ENCODE measurements at regions not wholly inside any gene's neighbourhood (a gene's known extent, or its start where the extent isn't known, plus 50 kb on each side); places are given as distances from the start of the nearest gene placed in this dataset.

- Histone ChIP-seq H3K27me3 (replicated peaks; ENCODE audit: insufficient read depth, low read length) (peaks cover 6% of the 10 kb centered on the region; the same call in 1 of the 2 replicates), H4K20me1 (ENCODE audit: insufficient read depth, low read length) (no peaks in the 10 kb centered on the region), H3K9ac (ENCODE audit: low read length) (no peak overlapping the region), H3F3A (ENCODE audit: insufficient read depth, low read length) (no peaks in the 10 kb centered on the region), H3K4me2 (ENCODE audit: low read depth, low read length) (no peak overlapping the region), H3K79me2 (ENCODE audit: low read length) (no peaks in the 10 kb centered on the region), H3K9me2 (replicated peaks; ENCODE audit: insufficient read depth, low read length) (no peaks in the 10 kb centered on the region), H3K27ac (ENCODE audit: low read length) (no peak overlapping the region), H3K9me3 (replicated peaks; ENCODE audit: insufficient read depth, low read length) (no peaks in the 10 kb centered on the region), H3K4me3 (ENCODE audit: low read length) (no peak overlapping the region), H3K36me3 (replicated peaks; ENCODE audit: insufficient read depth, low read length) (no peaks in the 10 kb centered on the region), H2AFZ (ENCODE audit: low read length) (no peak overlapping the region), H3K4me1 (ENCODE audit: low read length) (no peaks in the 10 kb centered on the region)
- DNase-seq: no peak
- TF ChIP-seq EZH2 (optimal IDR thresholded peaks at IDR 0.05; ENCODE audit: low read depth, low read length) (no peak), EZH2phosphoT487 (IDR thresholded peaks at IDR 0.05; ENCODE audit: low read length) (no peak)
- TF ChIP-seq, protein P1, sequence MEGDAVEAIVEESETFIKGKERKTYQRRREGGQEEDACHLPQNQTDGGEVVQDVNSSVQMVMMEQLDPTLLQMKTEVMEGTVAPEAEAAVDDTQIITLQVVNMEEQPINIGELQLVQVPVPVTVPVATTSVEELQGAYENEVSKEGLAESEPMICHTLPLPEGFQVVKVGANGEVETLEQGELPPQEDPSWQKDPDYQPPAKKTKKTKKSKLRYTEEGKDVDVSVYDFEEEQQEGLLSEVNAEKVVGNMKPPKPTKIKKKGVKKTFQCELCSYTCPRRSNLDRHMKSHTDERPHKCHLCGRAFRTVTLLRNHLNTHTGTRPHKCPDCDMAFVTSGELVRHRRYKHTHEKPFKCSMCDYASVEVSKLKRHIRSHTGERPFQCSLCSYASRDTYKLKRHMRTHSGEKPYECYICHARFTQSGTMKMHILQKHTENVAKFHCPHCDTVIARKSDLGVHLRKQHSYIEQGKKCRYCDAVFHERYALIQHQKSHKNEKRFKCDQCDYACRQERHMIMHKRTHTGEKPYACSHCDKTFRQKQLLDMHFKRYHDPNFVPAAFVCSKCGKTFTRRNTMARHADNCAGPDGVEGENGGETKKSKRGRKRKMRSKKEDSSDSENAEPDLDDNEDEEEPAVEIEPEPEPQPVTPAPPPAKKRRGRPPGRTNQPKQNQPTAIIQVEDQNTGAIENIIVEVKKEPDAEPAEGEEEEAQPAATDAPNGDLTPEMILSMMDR (IDR thresholded peaks at IDR 0.05; ENCODE audit: low read length): no peak
These were observed 116.5 kb downstream of the C9orf50 start for GRCh38 chr9:129504404-129504803.

GRCh38 chr9:129501771-129502319 is 119.1 kb downstream of the C9orf50 start:
- Histone ChIP-seq H3K27me3 (replicated peaks; ENCODE audit: insufficient read depth, low read length) (no peaks in the 10 kb centered on the region), H3K36me3 (replicated peaks; ENCODE audit: insufficient read depth, low read length) (no peaks in the 10 kb centered on the region), H4K20me1 (ENCODE audit: insufficient read depth, low read length) (no peaks in the 10 kb centered on the region), H2AFZ (ENCODE audit: low read length) (no peak overlapping the region), H3K79me2 (ENCODE audit: low read length) (no peaks in the 10 kb centered on the region), H3K27ac (ENCODE audit: low read length) (no peak overlapping the region), H3K4me3 (ENCODE audit: low read length) (no peak overlapping the region), H3K4me2 (ENCODE audit: low read depth, low read length) (no peak overlapping the region), H3K4me1 (ENCODE audit: low read length) (peaks cover under 1% of the 10 kb centered on the region; the same call in 1 of the 2 replicates), H3K9me2 (replicated peaks; ENCODE audit: insufficient read depth, low read length) (no peaks in the 10 kb centered on the region), H3F3A (ENCODE audit: insufficient read depth, low read length) (no peaks in the 10 kb centered on the region), H3K9ac (ENCODE audit: low read length) (no peak overlapping the region), H3K9me3 (replicated peaks; ENCODE audit: insufficient read depth, low read length) (no peaks in the 10 kb centered on the region)
- DNase-seq: no peak
- TF ChIP-seq, protein P1 (IDR thresholded peaks at IDR 0.05; ENCODE audit: low read length): no peak
- no peak for TF ChIP-seq EZH2 (optimal IDR thresholded peaks at IDR 0.05; ENCODE audit: low read depth, low read length)
- no peak for TF ChIP-seq EZH2phosphoT487 (IDR thresholded peaks at IDR 0.05; ENCODE audit: low read length)

DNA sequence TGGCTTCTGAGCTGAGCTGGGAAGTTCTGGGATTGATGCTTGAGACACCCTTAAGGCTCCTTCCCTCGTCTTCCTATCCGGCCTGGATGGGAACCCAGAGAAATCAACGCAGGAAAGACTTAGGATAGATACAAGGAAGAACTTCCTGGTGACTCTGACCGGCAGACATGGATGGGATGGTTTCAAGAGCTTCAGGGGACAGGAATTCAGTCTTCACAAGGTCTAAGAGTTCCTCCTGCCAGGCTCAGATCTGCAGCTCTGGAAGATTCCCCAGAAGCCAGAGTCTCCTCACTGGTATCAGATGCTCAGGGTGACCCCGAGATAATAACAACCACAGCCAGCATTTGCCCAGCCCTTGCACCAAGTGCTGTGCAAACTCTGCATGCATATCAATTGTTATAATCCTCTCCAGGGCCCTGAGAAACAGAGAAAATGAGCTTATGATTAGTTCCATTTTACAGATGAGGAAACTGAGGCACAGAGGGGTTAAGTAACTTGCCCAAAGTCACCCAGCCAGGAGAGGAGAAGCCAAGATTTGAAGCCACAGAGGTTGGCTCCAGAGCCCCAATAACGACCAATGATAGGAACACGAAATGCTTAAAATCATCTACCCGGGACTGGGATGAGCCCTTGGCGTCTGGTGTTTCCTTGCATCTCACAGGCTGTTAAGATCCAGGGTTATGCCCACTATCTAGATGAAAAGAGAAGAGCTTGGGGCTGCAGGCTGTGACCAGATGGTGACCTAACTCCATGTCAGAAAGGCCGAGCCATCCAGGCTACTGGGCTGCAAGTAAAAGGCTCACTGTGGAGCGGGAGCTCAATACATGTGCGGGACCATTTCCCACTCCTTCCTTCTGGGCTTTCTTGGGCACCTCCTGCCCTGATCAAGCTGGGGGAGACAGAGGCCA is 119.8 kb downstream of the C9orf50 start:
- TF ChIP-seq, protein P1 (IDR thresholded peaks at IDR 0.05; ENCODE audit: low read length): no peak
- no peak for TF ChIP-seq EZH2phosphoT487 (IDR thresholded peaks at IDR 0.05; ENCODE audit: low read length)
- TF ChIP-seq EZH2 (optimal IDR thresholded peaks at IDR 0.05; ENCODE audit: low read depth, low read length): no peak
- no peaks in the 10 kb centered on the region for H3K9me2 ChIP-seq (replicated peaks; ENCODE audit: insufficient read depth, low read length)
- no peak overlapping the region for H3K4me2 ChIP-seq (ENCODE audit: low read depth, low read length)
- H3K9me3 ChIP-seq (replicated peaks; ENCODE audit: insufficient read depth, low read length): no peaks in the 10 kb centered on the region
- H3K27ac ChIP-seq (ENCODE audit: low read length): no peak overlapping the region
- peaks cover 5% of the 10 kb centered on the region; the same call in 1 of the 2 replicates for H3K4me1 ChIP-seq (ENCODE audit: low read length)
- H3K27me3 ChIP-seq (replicated peaks; ENCODE audit: insufficient read depth, low read length): no peaks in the 10 kb centered on the region
- H3K9ac ChIP-seq (ENCODE audit: low read length): no peak overlapping the region
- no peaks in the 10 kb centered on the region for H3K36me3 ChIP-seq (replicated peaks; ENCODE audit: insufficient read depth, low read length)
- H3K4me3 ChIP-seq (ENCODE audit: low read length): no peak overlapping the region
- no peaks in the 10 kb centered on the region for H4K20me1 ChIP-seq (ENCODE audit: insufficient read depth, low read length)
- no peaks in the 10 kb centered on the region for H3F3A ChIP-seq (ENCODE audit: insufficient read depth, low read length)
- H3K79me2 ChIP-seq (ENCODE audit: low read length): no peaks in the 10 kb centered on the region
- DNase-seq: no peak
- no peak overlapping the region for H2AFZ ChIP-seq (ENCODE audit: low read length)

Measured in MM.1S (cell line).